ENCODE measurements at regions not wholly inside any gene's neighbourhood (a gene's known extent, or its start where the extent isn't known, plus 50 kb on each side); places are given as distances from the start of the nearest gene placed in this dataset.

GRCh38 chr16:80012586-80012985 is 412.0 kb upstream of the MAF start:
- TF ChIP-seq GLIS3 (CRISPR knock-in tag; IDR thresholded peaks at IDR 0.05) (no peak), ESRRG (CRISPR knock-in tag; IDR thresholded peaks at IDR 0.05) (no peak), ZFP30 (CRISPR knock-in tag; IDR thresholded peaks at IDR 0.05) (no peak), ISL1 (CRISPR knock-in tag; IDR thresholded peaks at IDR 0.05) (no peak), CSDC2 (CRISPR knock-in tag; IDR thresholded peaks at IDR 0.05) (no peak), OSR1 (CRISPR knock-in tag; IDR thresholded peaks at IDR 0.05) (no peak), PPARA (CRISPR knock-in tag; IDR thresholded peaks at IDR 0.05; ENCODE audit: borderline replicate concordance) (no peak)
- TF ChIP-seq, protein P1, sequence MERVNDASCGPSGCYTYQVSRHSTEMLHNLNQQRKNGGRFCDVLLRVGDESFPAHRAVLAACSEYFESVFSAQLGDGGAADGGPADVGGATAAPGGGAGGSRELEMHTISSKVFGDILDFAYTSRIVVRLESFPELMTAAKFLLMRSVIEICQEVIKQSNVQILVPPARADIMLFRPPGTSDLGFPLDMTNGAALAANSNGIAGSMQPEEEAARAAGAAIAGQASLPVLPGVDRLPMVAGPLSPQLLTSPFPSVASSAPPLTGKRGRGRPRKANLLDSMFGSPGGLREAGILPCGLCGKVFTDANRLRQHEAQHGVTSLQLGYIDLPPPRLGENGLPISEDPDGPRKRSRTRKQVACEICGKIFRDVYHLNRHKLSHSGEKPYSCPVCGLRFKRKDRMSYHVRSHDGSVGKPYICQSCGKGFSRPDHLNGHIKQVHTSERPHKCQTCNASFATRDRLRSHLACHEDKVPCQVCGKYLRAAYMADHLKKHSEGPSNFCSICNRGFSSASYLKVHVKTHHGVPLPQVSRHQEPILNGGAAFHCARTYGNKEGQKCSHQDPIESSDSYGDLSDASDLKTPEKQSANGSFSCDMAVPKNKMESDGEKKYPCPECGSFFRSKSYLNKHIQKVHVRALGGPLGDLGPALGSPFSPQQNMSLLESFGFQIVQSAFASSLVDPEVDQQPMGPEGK (CRISPR knock-in tag; IDR thresholded peaks at IDR 0.05; ENCODE audit: borderline replicate concordance): no peak
- TF ChIP-seq, protein P2, sequence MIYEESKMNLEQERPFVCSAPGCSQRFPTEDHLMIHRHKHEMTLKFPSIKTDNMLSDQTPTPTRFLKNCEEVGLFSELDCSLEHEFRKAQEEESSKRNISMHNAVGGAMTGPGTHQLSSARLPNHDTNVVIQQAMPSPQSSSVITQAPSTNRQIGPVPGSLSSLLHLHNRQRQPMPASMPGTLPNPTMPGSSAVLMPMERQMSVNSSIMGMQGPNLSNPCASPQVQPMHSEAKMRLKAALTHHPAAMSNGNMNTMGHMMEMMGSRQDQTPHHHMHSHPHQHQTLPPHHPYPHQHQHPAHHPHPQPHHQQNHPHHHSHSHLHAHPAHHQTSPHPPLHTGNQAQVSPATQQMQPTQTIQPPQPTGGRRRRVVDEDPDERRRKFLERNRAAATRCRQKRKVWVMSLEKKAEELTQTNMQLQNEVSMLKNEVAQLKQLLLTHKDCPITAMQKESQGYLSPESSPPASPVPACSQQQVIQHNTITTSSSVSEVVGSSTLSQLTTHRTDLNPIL (CRISPR knock-in tag; IDR thresholded peaks at IDR 0.05; ENCODE audit: low read depth): no peak
